H9 (cell line): ENCODE measurements at regions not wholly inside any gene's neighbourhood (a gene's known extent, or its start where the extent isn't known, plus 50 kb on each side); places are given as distances from the start of the nearest gene placed in this dataset.

Source experiments
- DNase-seq: peaks from one replicate; pipeline ENCODE4 v3.0.0-alpha.2; 2017
- H2AFZ ChIP-seq: one replicate; pipeline ENCODE4 v1.6.1; 2013; ENCODE audit warnings: mild to moderate bottlenecking, low read length, control low read depth, moderate library complexity
- H2AK5ac ChIP-seq: 2 replicates; pipeline ENCODE4 v1.6.1; 2013; ENCODE audit warnings: low read length, control low read depth, mixed read lengths; ENCODE audit not compliant: insufficient read length
- H2BK120ac ChIP-seq: one replicate; pipeline ENCODE4 v1.6.1; 2013; ENCODE audit warnings: low read depth, mild to moderate bottlenecking, low read length, control low read depth, inconsistent platforms; ENCODE audit not compliant: poor library complexity, severe bottlenecking
- H2BK12ac ChIP-seq: 2 replicates; pipeline ENCODE4 v1.6.1; 2013; ENCODE audit warnings: low read length, control low read depth, mixed read lengths, low read depth; ENCODE audit not compliant: insufficient read length
- H2BK15ac ChIP-seq: 2 replicates; pipeline ENCODE4 v1.6.1; 2013; ENCODE audit warnings: low read depth, low read length, control low read depth
- H2BK20ac ChIP-seq: one replicate; pipeline ENCODE4 v1.6.1; 2013; ENCODE audit warnings: low read depth, mild to moderate bottlenecking, low read length, control low read depth, inconsistent platforms; ENCODE audit not compliant: poor library complexity, severe bottlenecking
- H2BK5ac ChIP-seq: 2 replicates; pipeline ENCODE4 v1.6.1; 2013; ENCODE audit warnings: low read length, control low read depth, mixed read lengths; ENCODE audit not compliant: insufficient read length
- H3K14ac ChIP-seq: 2 replicates; pipeline ENCODE4 v1.6.1; 2013; ENCODE audit warnings: low read length, control low read depth; ENCODE audit not compliant: insufficient read depth
- H3K18ac ChIP-seq: 2 replicates; pipeline ENCODE4 v1.6.1; 2013; ENCODE audit warnings: low read depth, mild to moderate bottlenecking, mixed read lengths, low read length, control low read depth; ENCODE audit not compliant: insufficient read length
- H3K23ac ChIP-seq: 2 replicates; pipeline ENCODE4 v1.6.1; 2013; ENCODE audit warnings: low read length, control low read depth, mixed read lengths, low read depth; ENCODE audit not compliant: insufficient read length
- H3K23me2 ChIP-seq: 2 replicates; pipeline ENCODE4 v1.6.1; 2013; ENCODE audit warnings: low read depth, mild to moderate bottlenecking, mixed read lengths, low read length, control low read depth; ENCODE audit not compliant: insufficient read length, poor library complexity, severe bottlenecking
- H3K27ac ChIP-seq: 2 replicates; pipeline ENCODE4 v1.5.1; 2013; ENCODE audit warnings: low read length, control low read depth, mixed read lengths, low read depth; ENCODE audit not compliant: insufficient read length
- H3K27me3 ChIP-seq: 2 replicates; pipeline ENCODE4 v1.6.1; 2013; ENCODE audit warnings: low read length, control low read depth, inconsistent platforms; ENCODE audit not compliant: insufficient read depth
- H3K4ac ChIP-seq: 2 replicates; pipeline ENCODE4 v1.6.1; 2013; ENCODE audit warnings: low read depth, mild to moderate bottlenecking, control low read depth, inconsistent platforms, low read length, moderate library complexity
- H3K4me1 ChIP-seq: 2 replicates; pipeline ENCODE4 v1.6.1; 2013; ENCODE audit warnings: low read length, control low read depth, inconsistent platforms; ENCODE audit not compliant: insufficient read depth
- H3K4me2 ChIP-seq: 2 replicates; pipeline ENCODE4 v1.6.1; 2013; ENCODE audit warnings: low read length, control low read depth, mixed read lengths; ENCODE audit not compliant: insufficient read length, insufficient read depth
- H3K56ac ChIP-seq: 2 replicates; pipeline ENCODE4 v1.6.1; 2013; ENCODE audit warnings: low read depth, mild to moderate bottlenecking, mixed read lengths, low read length, control low read depth; ENCODE audit not compliant: insufficient read length
- H3K79me1 ChIP-seq: 2 replicates; pipeline ENCODE4 v1.6.1; 2013; ENCODE audit warnings: low read depth, mild to moderate bottlenecking, moderate library complexity, low read length, control low read depth, inconsistent platforms; ENCODE audit not compliant: insufficient read depth, poor library complexity, severe bottlenecking
- H3K79me2 ChIP-seq: 2 replicates; pipeline ENCODE4 v1.6.1; 2013; ENCODE audit warnings: low read length, control low read depth, inconsistent platforms; ENCODE audit not compliant: insufficient read depth
- H3K9ac ChIP-seq: 2 replicates; pipeline ENCODE4 v1.6.1; 2013; ENCODE audit warnings: low read length, control low read depth, mixed read lengths; ENCODE audit not compliant: insufficient read length; ENCODE audit errors: extremely low read depth
- H3K9me3 ChIP-seq: one replicate; pipeline ENCODE4 v1.6.1; 2013; ENCODE audit warnings: low read depth, low read length, inconsistent platforms; ENCODE audit not compliant: control insufficient read depth
- H3T11ph ChIP-seq: one replicate; pipeline ENCODE4 v1.6.1; 2013; ENCODE audit warnings: mild to moderate bottlenecking, low read length, control low read depth, inconsistent platforms
- H4K20me1 ChIP-seq: one replicate; pipeline ENCODE4 v1.6.1; 2013; ENCODE audit not compliant: control insufficient read depth, insufficient read length, insufficient read depth
- H4K5ac ChIP-seq: 2 replicates; pipeline ENCODE4 v1.6.1; 2013; ENCODE audit warnings: low read depth, mild to moderate bottlenecking, mixed read lengths, low read length, control low read depth; ENCODE audit not compliant: insufficient read length
- H4K8ac ChIP-seq: replicated peaks from 2 replicates; pipeline ENCODE4 v1.6.1; 2013; ENCODE audit warnings: low read length, control low read depth, mixed read lengths, low read depth; ENCODE audit not compliant: insufficient read length
- H4K91ac ChIP-seq: 2 replicates; pipeline ENCODE4 v1.6.1; 2013; ENCODE audit warnings: low read depth, mild to moderate bottlenecking, moderate library complexity, mixed read lengths, low read length, control low read depth; ENCODE audit not compliant: insufficient read length
- H3K27ac Mint-ChIP-seq, 3 experiments: 2 replicates in 2 of 3; 3 replicates in 1 of 3; pipeline ENCODE4 v1.8.0; 2020 to 2021; ENCODE audit warnings: mixed read lengths in 3 of 3, mild to moderate bottlenecking in 1 of 3, moderate library complexity in 1 of 3
- H3K27me3 Mint-ChIP-seq: 2 replicates; pipeline ENCODE4 v1.8.0; 2021; ENCODE audit warnings: low read depth, mild to moderate bottlenecking, moderate library complexity, mixed read lengths
- H3K36me3 Mint-ChIP-seq, 3 experiments: 2 replicates in 2 of 3; 3 replicates in 1 of 3; pipeline ENCODE4 v1.8.0; 2020 to 2021; ENCODE audit warnings: low read depth in 3 of 3, mixed read lengths in 3 of 3; ENCODE audit not compliant: insufficient read depth in 1 of 3
- H3K4me1 Mint-ChIP-seq, 2 experiments: 2 replicates each; pipeline ENCODE4 v1.8.0; 2020; ENCODE audit warnings: mixed read lengths in 2 of 2
- H3K4me3 Mint-ChIP-seq, 2 experiments: 2 replicates in 1 of 2; 3 replicates in 1 of 2; pipeline ENCODE4 v1.8.0; 2020 to 2021; ENCODE audit warnings: mild to moderate bottlenecking in 2 of 2, mixed read lengths in 2 of 2, moderate library complexity in 1 of 2
- H3K9me3 Mint-ChIP-seq, 2 experiments: 2 replicates in 1 of 2; 3 replicates in 1 of 2; pipeline ENCODE4 v1.8.0; 2020; ENCODE audit warnings: mild to moderate bottlenecking in 2 of 2, mixed read lengths in 2 of 2, moderate library complexity in 1 of 2
- CTCF ChIP-seq: fragments of 200-600 bp; sonication (generic); conservative IDR thresholded peaks from 3 replicates; pipeline ENCODE4 v1.8.0; 2021; ENCODE audit warnings: antibody characterized with exemption, mild to moderate bottlenecking
- WGBS: extraction: QIAGEN DNeasy Blood & Tissue Kit; methylation state at CpG from one replicate; pipeline ENCODE4 v1.1.7; 2013; ENCODE audit warnings: missing lambda C conversion rate, low lambda C conversion rate, mixed read lengths; ENCODE audit not compliant: insufficient read length; ENCODE audit errors: extremely low coverage; 5-methylcytosine and 5-hydroxymethylcytosine counted together

- Histone ChIP-seq H3K23me2 (no peaks in the 10 kb centered on the region), H3T11ph (no peak overlapping the region), H2BK12ac (no peak overlapping the region), H2BK20ac (no peak overlapping the region), H3K4me1 (no peaks in the 10 kb centered on the region), H4K5ac (no peak overlapping the region), H2AFZ (no peak overlapping the region), H3K79me2 (no peaks in the 10 kb centered on the region), H3K56ac (no peak overlapping the region), H3K4me2 (no peak overlapping the region), H3K79me1 (no peaks in the 10 kb centered on the region), H3K9me3 (no peaks in the 10 kb centered on the region), H3K27ac (no peak overlapping the region), H2BK120ac (no peak overlapping the region), H2BK15ac (no peak overlapping the region), H3K14ac (no peak overlapping the region), H2BK5ac (no peak overlapping the region), H3K4ac (no peak overlapping the region), H3K27me3 (no peaks in the 10 kb centered on the region), H4K20me1 (no peaks in the 10 kb centered on the region), H2AK5ac (no peak overlapping the region), H3K23ac (no peak overlapping the region), H3K9ac (no peak overlapping the region), H4K91ac (no peak overlapping the region), H3K18ac (no peak overlapping the region), H4K8ac (no peak overlapping the region)
- H3K27me3 Mint-ChIP-seq, result no peaks in the 10 kb centered on the region
- H3K4me3 Mint-ChIP-seq, result no peak overlapping the region
- H3K36me3 Mint-ChIP-seq, result peaks cover 0 to 11% (median 5%) of the 10 kb centered on the region in 3 experiments; a peak in 5 of 7 replicates
- peaks cover 8 to 12% of the 10 kb centered on the region in 2 experiments; a peak in 4 of 5 replicates for H3K9me3 Mint-ChIP-seq
- H3K4me1 Mint-ChIP-seq, result no peaks in the 10 kb centered on the region
- DNase-seq, result no peak
- WGBS, result no CpG with 5 or more reads among the region's 2 CpGs
- no peak overlapping the region for H3K27ac Mint-ChIP-seq
- peak; percentile 38; the same call in 2 of the 3 replicates for TF ChIP-seq CTCF
These were observed 699.8 kb downstream of the NR2F2 start for GRCh38 chr15:97030251-97030650.
